ENCODE measurements at regions not wholly inside any gene's neighbourhood (a gene's known extent, or its start where the extent isn't known, plus 50 kb on each side); places are given as distances from the start of the nearest gene placed in this dataset.

DNA sequence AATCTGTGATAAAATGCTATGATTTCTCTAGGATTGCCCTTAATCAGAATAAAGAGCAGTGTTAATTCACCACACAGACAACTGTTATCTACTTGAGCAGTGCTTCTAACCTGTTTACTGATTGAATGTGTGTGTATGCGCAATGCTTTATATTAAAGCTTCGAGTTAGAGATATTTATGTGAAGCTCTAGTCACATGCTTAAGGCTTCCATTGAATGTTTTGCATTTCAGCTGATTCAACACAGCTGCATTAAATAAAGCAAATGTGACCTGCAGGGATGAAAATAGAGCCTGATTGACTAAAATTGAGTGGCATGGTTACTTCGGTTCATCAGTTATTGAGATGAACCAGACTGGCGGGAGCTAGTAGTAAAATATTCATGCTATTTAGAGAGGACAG is 395.3 kb downstream of the JRKL start:
- H3K9ac ChIP-seq, result no peak overlapping the region
- no peaks in the 10 kb centered on the region for H3F3A ChIP-seq (ENCODE audit: low read depth)
- no peak overlapping the region for H3K27ac Mint-ChIP-seq
- H3K36me3 ChIP-seq, result no peaks in the 10 kb centered on the region
- H3K4me3 ChIP-seq, result no peak overlapping the region
- no peaks in the 10 kb centered on the region for H3K9me3 Mint-ChIP-seq
- H2AFZ ChIP-seq (replicated peaks), result no peak overlapping the region
- H3K9me3 ChIP-seq (ENCODE audit: low read depth), result no peaks in the 10 kb centered on the region
- no peaks in the 10 kb centered on the region for H3K27me3 Mint-ChIP-seq (ENCODE audit: insufficient read depth, low read depth)
- no peaks in the 10 kb centered on the region for H3K4me1 ChIP-seq
- H3K27ac ChIP-seq, result no peak overlapping the region
- H3K4me3 Mint-ChIP-seq, result no peak overlapping the region
- no peaks in the 10 kb centered on the region for H3K36me3 Mint-ChIP-seq
- TF ChIP-seq EZH2phosphoT487 (IDR thresholded peaks at IDR 0.05) (no peak), EZH2 (IDR thresholded peaks at IDR 0.05) (no peak), CTCF (IDR thresholded peaks at IDR 0.05) (no peak)
- no peak overlapping the region for H3K4me2 ChIP-seq
- no peaks in the 10 kb centered on the region for H4K20me1 ChIP-seq (ENCODE audit: low read depth)
- H3K4me1 Mint-ChIP-seq, result no peaks in the 10 kb centered on the region
- no peaks in the 10 kb centered on the region for H3K79me2 ChIP-seq (ENCODE audit: low read depth)
- DNase-seq (ENCODE audit: low spot score), result no peak
- no peaks in the 10 kb centered on the region for H3K27me3 ChIP-seq

GRCh38 chr11:96794152-96794551 is 404.3 kb downstream of the JRKL start:
- H3K4me3 Mint-ChIP-seq, result no peak overlapping the region
- H3K9me3 ChIP-seq (ENCODE audit: low read depth), result no peaks in the 10 kb centered on the region
- no peaks in the 10 kb centered on the region for H3K4me1 Mint-ChIP-seq
- no peaks in the 10 kb centered on the region for H3K27me3 ChIP-seq
- H3K9ac ChIP-seq, result no peak overlapping the region
- DNase-seq (ENCODE audit: low spot score), result peak; percentile 43
- no peaks in the 10 kb centered on the region for H4K20me1 ChIP-seq (ENCODE audit: low read depth)
- no peak overlapping the region for H3K27ac ChIP-seq
- no peaks in the 10 kb centered on the region for H3K79me2 ChIP-seq (ENCODE audit: low read depth)
- H3K27ac Mint-ChIP-seq, result no peak overlapping the region
- H3K4me1 ChIP-seq, result no peaks in the 10 kb centered on the region
- H3K36me3 Mint-ChIP-seq, result no peaks in the 10 kb centered on the region
- H3K27me3 Mint-ChIP-seq (ENCODE audit: insufficient read depth, low read depth), result peaks cover 2% of the 10 kb centered on the region
- H3K4me3 ChIP-seq, result no peak overlapping the region
- TF ChIP-seq CTCF (IDR thresholded peaks at IDR 0.05) (peak; percentile 38), EZH2phosphoT487 (IDR thresholded peaks at IDR 0.05) (no peak)
- H3K36me3 ChIP-seq, result no peaks in the 10 kb centered on the region
- H3K4me2 ChIP-seq, result no peak overlapping the region
- H2AFZ ChIP-seq (replicated peaks), result no peak overlapping the region
- no peaks in the 10 kb centered on the region for H3F3A ChIP-seq (ENCODE audit: low read depth)
- no peaks in the 10 kb centered on the region for H3K9me3 Mint-ChIP-seq

DNA sequence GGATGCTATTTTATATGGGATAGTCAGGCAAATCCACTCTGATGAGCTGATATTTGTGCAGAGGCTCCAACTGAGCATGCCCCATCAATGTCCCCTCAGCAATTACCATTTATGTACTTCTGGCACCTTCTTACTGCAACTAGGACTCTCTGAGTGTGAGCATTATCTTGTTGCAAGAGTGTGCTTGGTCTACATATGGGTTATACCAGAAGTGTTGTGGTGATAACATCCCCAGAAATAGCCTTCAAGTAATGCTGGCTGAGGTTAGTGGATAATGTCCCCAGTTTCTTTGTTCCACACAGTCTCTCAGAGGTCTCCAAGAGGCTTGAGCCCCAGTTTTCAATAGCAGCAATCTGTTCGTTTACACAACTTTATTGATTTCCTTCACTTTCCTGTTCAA is 408.6 kb downstream of the JRKL start:
- Mint-ChIP-seq H3K4me1 (no peaks in the 10 kb centered on the region), H3K27me3 (ENCODE audit: insufficient read depth, low read depth) (peaks cover 2% of the 10 kb centered on the region), H3K4me3 (no peak overlapping the region), H3K9me3 (no peaks in the 10 kb centered on the region), H3K36me3 (no peaks in the 10 kb centered on the region), H3K27ac (no peak overlapping the region)
- TF ChIP-seq EZH2phosphoT487 (IDR thresholded peaks at IDR 0.05), result no peak
- no peak for TF ChIP-seq EZH2 (IDR thresholded peaks at IDR 0.05)
- no peaks in the 10 kb centered on the region for H4K20me1 ChIP-seq (ENCODE audit: low read depth)
- no peaks in the 10 kb centered on the region for H3K79me2 ChIP-seq (ENCODE audit: low read depth)
- no peak overlapping the region for H3K4me2 ChIP-seq
- H3K4me1 ChIP-seq, result no peaks in the 10 kb centered on the region
- no peaks in the 10 kb centered on the region for H3F3A ChIP-seq (ENCODE audit: low read depth)
- no peak overlapping the region for H3K9ac ChIP-seq
- no peak overlapping the region for H3K27ac ChIP-seq
- no peaks in the 10 kb centered on the region for H3K27me3 ChIP-seq
- H2AFZ ChIP-seq (replicated peaks), result no peak overlapping the region
- no peaks in the 10 kb centered on the region for H3K36me3 ChIP-seq
- H3K9me3 ChIP-seq (ENCODE audit: low read depth), result no peaks in the 10 kb centered on the region
- no peak for DNase-seq (ENCODE audit: low spot score)
- H3K4me3 ChIP-seq, result no peak overlapping the region

GRCh38 chr11:96815236-96815635 is 425.4 kb downstream of the JRKL start:
- Histone ChIP-seq H4K20me1 (ENCODE audit: low read depth) (no peaks in the 10 kb centered on the region), H3F3A (ENCODE audit: low read depth) (no peaks in the 10 kb centered on the region), H3K36me3 (no peaks in the 10 kb centered on the region), H3K9me3 (ENCODE audit: low read depth) (no peaks in the 10 kb centered on the region), H3K4me1 (no peaks in the 10 kb centered on the region), H3K4me3 (no peak overlapping the region), H3K27me3 (no peaks in the 10 kb centered on the region), H3K79me2 (ENCODE audit: low read depth) (no peaks in the 10 kb centered on the region), H3K4me2 (no peak overlapping the region), H3K27ac (no peak overlapping the region), H2AFZ (replicated peaks) (no peak overlapping the region), H3K9ac (no peak overlapping the region)
- H3K27me3 Mint-ChIP-seq (ENCODE audit: insufficient read depth, low read depth), result no peaks in the 10 kb centered on the region
- no peak overlapping the region for H3K4me3 Mint-ChIP-seq
- DNase-seq (ENCODE audit: low spot score), result no peak
- no peak for TF ChIP-seq CTCF (IDR thresholded peaks at IDR 0.05)
- TF ChIP-seq EZH2 (IDR thresholded peaks at IDR 0.05), result no peak
- no peak for TF ChIP-seq EZH2phosphoT487 (IDR thresholded peaks at IDR 0.05)
- H3K27ac Mint-ChIP-seq, result no peak overlapping the region
- no peaks in the 10 kb centered on the region for H3K4me1 Mint-ChIP-seq
- no peaks in the 10 kb centered on the region for H3K36me3 Mint-ChIP-seq
- H3K9me3 Mint-ChIP-seq, result no peaks in the 10 kb centered on the region
